GM21360 (cell line): ENCODE measurements at regions not wholly inside any gene's neighbourhood (a gene's known extent, or its start where the extent isn't known, plus 50 kb on each side); places are given as distances from the start of the nearest gene placed in this dataset.

Source experiments
- ATAC-seq: cut with Tn5 transposase; IDR thresholded peaks from one replicate; pipeline ENCODE4 v1.9.1; 2021; ENCODE audit warnings: mild to moderate bottlenecking, moderate library complexity; ENCODE audit not compliant: unreplicated experiment

- no peak for ATAC-seq
These were observed 92.5 kb downstream of the ARL4A start for GRCh38 chr7:12779947-12780346.

DNA sequence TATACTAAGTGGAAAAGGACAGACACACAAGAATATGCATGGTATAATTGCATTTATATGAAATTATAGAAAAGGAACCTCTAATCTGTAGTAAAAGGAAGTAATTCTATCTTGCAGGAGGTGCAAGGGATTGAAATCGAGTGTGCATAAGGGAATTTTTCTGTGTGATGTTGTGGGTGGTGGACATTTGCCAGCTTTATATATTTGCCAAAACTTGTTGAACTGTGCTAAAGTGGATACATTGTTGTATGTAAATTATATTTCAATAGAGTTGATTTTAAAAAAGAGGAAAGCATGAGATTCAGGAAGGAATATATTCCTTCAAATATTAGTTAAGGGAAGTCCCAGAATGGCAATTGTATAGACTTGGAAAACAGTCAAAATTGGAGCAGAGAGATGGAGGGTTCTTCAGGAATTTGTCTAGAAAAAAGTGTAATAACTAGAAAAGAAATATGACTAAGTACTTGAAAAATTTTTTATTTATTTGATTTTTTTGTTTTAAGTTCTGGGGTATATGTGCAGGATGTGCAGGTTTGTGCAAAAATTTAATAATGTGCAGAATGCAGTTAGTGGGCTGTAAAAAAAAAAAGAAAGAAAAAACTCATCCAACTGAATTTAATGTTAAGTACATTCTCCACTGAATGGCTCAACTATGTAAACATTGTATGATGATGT lies 96.1 kb downstream of the ARL4A start:
- no peak for ATAC-seq

DNA sequence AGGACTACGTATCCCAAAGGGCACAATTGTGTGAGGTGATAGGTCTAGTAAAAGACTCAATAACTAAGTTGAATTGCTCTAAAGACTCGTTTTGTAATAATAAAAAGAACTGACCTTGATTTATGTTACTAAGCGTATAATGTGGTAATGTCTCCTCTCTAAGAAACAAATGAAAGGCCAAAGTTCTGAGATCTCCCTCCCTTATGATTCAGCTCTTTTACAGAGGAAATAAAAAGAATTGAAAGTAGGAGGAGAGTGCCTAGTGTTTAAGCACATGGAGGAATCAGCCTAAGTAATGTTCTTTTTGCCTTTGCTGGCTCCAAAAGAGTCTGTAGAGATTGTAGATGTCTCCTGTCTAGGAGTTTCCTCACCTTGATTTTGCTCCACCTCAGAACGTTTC lies 98.0 kb downstream of the ARL4A start:
- no peak for ATAC-seq

- no peak for ATAC-seq
These were observed 99.1 kb downstream of the ARL4A start for GRCh38 chr7:12786494-12786893.

- no peak for ATAC-seq
These were observed 100.7 kb downstream of the ARL4A start for GRCh38 chr7:12788171-12788570.

DNA sequence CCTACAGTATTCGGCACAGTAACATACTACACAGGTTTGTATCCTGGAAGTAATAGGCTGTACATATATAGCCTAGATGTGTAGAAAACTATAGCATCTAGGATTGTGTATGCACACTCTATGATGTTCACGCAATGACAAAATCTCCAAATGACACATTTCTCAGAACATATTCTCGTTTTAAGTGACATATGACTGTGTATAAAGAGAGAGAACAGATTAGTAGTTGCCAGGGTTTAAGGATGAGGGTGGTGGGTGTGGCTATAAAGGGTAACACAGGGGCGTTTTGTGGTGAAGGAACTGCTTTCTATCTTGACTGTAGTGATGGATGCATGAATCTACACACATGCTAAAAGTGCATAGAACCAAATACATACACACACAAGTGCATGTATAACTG lies 101.2 kb downstream of the ARL4A start:
- no peak for ATAC-seq

DNA sequence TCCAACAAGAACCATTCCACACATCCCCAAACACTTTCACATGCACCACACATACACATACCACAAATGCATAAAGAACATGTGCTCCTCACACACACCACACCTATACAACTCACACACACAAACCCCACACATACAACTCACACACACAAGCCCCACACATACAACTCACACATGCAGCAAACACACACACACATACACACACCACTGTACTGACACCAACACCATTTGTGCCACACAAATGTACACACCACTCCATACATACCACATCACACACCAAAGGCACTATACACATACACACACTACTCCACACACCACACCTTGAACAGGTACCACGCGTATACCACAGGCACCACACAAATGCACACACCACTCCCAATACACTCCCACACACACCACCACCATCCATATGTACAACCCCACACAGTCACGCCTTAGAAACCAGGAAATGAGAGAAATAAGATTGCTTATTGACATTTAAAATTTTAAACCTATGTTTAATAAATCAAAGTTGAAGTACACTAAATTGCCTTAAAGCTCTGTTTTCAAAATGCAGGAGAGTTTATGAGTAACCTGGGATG lies 107.4 kb downstream of the ARL4A start:
- no peak for ATAC-seq

DNA sequence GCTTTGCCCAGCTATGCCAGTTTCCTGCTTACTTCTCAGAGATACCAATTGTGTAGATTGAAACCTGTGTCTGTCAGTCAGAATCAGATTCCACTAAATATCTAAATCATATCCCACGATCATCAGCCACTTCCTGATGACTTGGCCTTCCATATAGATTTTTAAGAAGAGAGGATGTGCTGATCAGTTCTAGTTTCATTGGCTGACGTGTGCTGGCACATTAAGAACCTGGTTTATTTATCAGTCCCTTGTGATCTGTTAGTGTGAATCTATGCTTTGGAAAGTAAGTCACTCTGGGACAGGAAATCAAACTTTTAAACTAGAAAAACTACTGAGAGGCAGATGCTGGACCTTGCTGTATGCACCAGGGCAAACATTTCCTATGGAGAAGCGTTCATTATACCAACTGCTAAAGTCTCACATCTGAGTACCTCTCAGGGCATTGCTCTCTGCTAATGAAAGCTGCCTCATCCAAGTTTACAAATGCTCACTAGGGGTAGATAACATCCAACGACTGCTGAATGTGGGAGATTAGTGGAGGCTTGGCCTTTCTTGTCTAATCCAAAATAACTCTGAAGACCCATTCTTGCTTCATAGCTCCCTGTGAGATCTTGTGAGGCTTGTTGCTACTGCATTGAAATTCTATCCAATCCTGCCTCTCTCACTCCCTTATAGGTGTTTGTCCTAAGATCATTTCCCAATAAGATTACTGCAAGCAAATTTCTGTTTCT lies 109.1 kb downstream of the ARL4A start:
- no peak for ATAC-seq

GRCh38 chr7:12800486-12800885 lies 113.1 kb downstream of the ARL4A start:
- no peak for ATAC-seq

DNA sequence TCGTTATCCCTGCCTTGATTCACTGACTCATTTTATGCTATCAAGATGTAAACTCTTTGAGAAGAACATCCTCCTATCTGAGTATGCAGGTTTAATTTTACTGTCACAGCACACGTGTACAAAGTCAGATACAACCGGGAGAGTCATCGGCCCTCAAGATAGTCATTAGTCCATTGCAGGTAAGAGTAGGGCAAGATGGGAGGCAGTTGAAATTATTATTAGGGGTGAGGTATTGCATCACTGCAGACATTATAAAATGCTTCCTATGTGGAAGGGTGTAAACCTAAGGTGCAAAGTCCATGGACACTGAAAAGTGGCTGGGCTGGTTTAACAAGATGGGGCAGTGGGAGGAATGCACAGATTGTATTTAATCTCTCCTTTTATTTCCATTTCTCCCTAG lies 113.7 kb downstream of the ARL4A start:
- no peak for ATAC-seq

- no peak for ATAC-seq
These were observed 114.6 kb downstream of the ARL4A start for GRCh38 chr7:12802070-12802469.

DNA sequence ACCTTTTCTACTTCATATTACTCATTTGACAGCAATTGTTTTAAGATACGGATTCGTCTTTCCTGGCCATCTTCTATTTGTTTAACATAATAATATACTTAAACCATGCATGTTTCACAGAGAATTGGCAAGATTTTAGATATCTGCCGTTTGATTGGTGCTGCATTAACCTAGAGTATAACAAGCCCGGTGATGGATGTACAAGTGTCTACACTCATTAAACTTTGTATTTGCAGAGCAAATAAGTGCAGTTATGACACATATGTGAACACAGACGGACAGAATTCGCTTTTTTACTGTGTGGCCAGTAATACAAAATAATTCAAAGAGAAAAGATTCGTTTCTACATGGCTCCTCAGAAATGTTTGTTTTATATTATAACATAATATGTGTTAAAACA lies 116.1 kb downstream of the ARL4A start:
- ATAC-seq, result no peak

- ATAC-seq, result no peak
These were observed 118.1 kb downstream of the ARL4A start for GRCh38 chr7:12805518-12805928.

GRCh38 chr7:12805957-12806356 lies 118.5 kb downstream of the ARL4A start:
- ATAC-seq, result no peak

GRCh38 chr7:12809476-12809875 lies 122.0 kb downstream of the ARL4A start:
- ATAC-seq, result no peak

- no peak for ATAC-seq
These were observed 124.7 kb downstream of the ARL4A start for GRCh38 chr7:12812111-12812510.

DNA sequence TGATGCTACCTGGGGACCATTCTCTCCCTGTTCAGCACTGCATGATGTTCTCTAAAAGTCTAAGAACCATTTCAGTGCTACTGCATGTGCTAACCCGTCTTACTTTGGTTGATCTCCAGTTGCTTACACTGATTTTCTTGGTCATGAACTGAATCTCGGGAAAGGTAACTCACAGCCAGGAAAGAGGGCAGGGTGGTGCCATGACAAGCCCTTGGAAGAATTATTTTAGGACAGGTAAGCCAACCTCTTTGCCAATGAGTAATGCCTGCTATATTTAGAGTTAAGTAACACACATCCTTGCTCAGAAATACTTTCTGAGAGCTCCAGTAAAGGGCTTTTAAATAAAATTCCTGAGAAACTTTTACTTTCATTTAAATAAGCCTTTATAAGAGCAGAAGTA lies 126.7 kb downstream of the ARL4A start:
- no peak for ATAC-seq

DNA sequence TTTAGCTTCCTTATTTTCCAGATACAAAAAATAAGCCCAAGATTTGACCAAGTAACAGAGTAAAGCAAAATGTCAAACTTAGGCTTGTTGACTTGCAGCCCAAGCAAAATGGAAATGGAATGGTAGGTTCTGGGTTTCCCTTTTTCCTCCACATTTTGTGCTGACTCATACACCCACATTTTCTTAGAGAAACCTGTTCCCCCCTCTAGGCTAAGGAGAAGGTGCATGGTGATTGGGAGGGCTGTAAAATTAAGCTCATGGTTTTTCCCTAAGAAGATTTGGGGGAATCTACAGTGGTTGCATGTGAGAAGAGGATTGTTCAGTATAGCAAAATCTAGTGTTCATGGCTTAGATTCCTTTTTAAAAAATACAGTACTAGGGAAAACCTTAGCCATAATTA lies 127.4 kb downstream of the ARL4A start:
- ATAC-seq, result no peak

DNA sequence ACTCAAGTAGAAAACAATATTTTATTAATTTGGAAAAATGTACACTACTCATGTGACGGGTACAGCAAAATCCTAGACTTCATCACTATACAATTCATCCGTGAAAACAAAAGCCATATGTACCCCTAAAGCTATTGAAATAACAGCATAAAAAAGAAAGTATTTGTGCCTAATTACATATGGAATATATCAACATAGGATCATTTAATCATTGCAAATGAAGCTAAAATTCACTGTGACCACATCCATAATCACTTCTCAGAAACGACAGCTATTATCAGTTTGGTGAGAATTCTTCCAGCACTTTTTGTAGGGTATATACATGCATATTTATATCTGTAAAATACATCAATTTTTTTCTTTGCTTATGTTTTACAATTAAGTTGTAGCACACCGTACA lies 128.0 kb downstream of the ARL4A start:
- no peak for ATAC-seq

DNA sequence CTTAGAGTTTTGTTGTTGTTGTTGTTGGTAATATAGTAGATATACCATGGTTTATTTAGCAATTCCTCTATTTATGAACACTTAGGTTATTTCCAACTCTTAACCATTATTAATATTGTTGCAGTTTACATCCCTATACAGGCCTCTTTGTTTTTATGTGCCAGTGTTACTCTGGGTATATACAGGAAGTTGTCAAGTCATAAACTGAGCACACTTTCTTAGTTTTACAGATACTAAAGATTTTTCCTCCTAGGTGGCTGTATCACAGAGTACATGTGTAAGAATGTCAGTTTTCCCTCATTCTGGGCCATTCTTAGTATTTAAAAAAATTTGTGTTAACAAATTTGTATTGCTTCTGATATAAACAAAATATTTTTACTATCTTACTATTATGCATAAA lies 128.4 kb downstream of the ARL4A start:
- no peak for ATAC-seq

GRCh38 chr7:12820777-12821176 lies 133.3 kb downstream of the ARL4A start:
- ATAC-seq, result no peak

- ATAC-seq, result no peak
These were observed 134.3 kb downstream of the ARL4A start for GRCh38 chr7:12821746-12822145.
